Right ventricle myocardium inferior (tissue), 1 donor: ENCODE measurements at regions not wholly inside any gene's neighbourhood (a gene's known extent, or its start where the extent isn't known, plus 50 kb on each side); places are given as distances from the start of the nearest gene placed in this dataset.
"Not testable (repeated sequence)": the region's sequence is repeated elsewhere in the genome, so short reads cannot be mapped to it uniquely, and the experiment has no call there.

Experiments used
- ATAC-seq: fragments of 200-7000 bp; cut with Tn5 transposase; one replicate; pipeline ENCODE4 v1.9.1; 2020; ENCODE audit warnings: mild to moderate bottlenecking, moderate library complexity
- DNase-seq: peaks from one replicate; pipeline ENCODE4 v3.0.0; 2021; ENCODE audit errors: missing footprints
- intact Hi-C: fragments of 100-400 bp; cut with DNase I; formaldehyde crosslinking; loops from one replicate; pipeline ENCODE4 v1.11.0; 2022
- donor health status: DM: no; HTN: yes; CAD: no; lungs with severe emphysema.

GRCh38 chr2:230636684-230637271, 75.9 kb upstream of the CAB39 start:
- no peak for ATAC-seq
- intact Hi-C loops = no loop called here
- DNase-seq = no peak

GRCh38 chr2:230637486-230637885, 75.2 kb upstream of the CAB39 start:
- intact Hi-C loops, DNase-seq, ATAC-seq: not testable (repeated sequence)

- DNase-seq (no peak), ATAC-seq (no peak)
- intact Hi-C loops = no loop called here
Measured at GRCh38 chr2:230640540-230641011, 72.1 kb upstream of the CAB39 start.

- DNase-seq (no peak), ATAC-seq (no peak)
- intact Hi-C loops = no loop called here
Measured at GRCh38 chr2:230642966-230643365, 69.7 kb upstream of the CAB39 start.

GRCh38 chr2:230643576-230644291, 68.9 kb upstream of the CAB39 start:
- ATAC-seq (peak; percentile 74), DNase-seq (no peak)
- intact Hi-C loops = no loop called here

GRCh38 chr2:230644356-230644935, 68.2 kb upstream of the CAB39 start:
- no peak for DNase-seq
- ATAC-seq = no peak
- intact Hi-C loops = no loop called here

GRCh38 chr2:230648356-230648755, 64.3 kb upstream of the CAB39 start:
- intact Hi-C loops = no loop called here
- DNase-seq (no peak), ATAC-seq (no peak)

- intact Hi-C loops = no loop called here
- ATAC-seq = no peak
- DNase-seq = no peak
Measured at GRCh38 chr2:230650585-230651137, 62.0 kb upstream of the CAB39 start.

- intact Hi-C loops = no loop called here
- ATAC-seq = no peak
- no peak for DNase-seq
Measured at GRCh38 chr2:230654057-230654456, 58.6 kb upstream of the CAB39 start.

GRCh38 chr2:230657462-230657861, 55.2 kb upstream of the CAB39 start:
- DNase-seq (no peak), ATAC-seq (no peak)
- intact Hi-C loops = no loop called here

- DNase-seq (no peak), ATAC-seq (no peak)
- intact Hi-C loops = no loop called here
Measured at GRCh38 chr2:230657906-230658305, 54.7 kb upstream of the CAB39 start.

- intact Hi-C loops = no loop called here
- ATAC-seq (no peak), DNase-seq (no peak)
Measured at GRCh38 chr2:230658577-230658876, 54.1 kb upstream of the CAB39 start.

- ATAC-seq (no peak), DNase-seq (no peak)
- intact Hi-C loops = no loop called here
Measured at GRCh38 chr2:230658877-230659652, 53.6 kb upstream of the CAB39 start.

GRCh38 chr2:230660294-230661060, 52.2 kb upstream of the CAB39 start:
- DNase-seq (no peak), ATAC-seq (peak; percentile 54)
- intact Hi-C loops = no loop called here

GRCh38 chr2:230661072-230661957, 51.3 kb upstream of the CAB39 start:
- ATAC-seq (no peak), DNase-seq (no peak)
- intact Hi-C loops = no loop called here
